ENCODE measurements at regions not wholly inside any gene's neighbourhood (a gene's known extent, or its start where the extent isn't known, plus 50 kb on each side); places are given as distances from the start of the nearest gene placed in this dataset.

DNA sequence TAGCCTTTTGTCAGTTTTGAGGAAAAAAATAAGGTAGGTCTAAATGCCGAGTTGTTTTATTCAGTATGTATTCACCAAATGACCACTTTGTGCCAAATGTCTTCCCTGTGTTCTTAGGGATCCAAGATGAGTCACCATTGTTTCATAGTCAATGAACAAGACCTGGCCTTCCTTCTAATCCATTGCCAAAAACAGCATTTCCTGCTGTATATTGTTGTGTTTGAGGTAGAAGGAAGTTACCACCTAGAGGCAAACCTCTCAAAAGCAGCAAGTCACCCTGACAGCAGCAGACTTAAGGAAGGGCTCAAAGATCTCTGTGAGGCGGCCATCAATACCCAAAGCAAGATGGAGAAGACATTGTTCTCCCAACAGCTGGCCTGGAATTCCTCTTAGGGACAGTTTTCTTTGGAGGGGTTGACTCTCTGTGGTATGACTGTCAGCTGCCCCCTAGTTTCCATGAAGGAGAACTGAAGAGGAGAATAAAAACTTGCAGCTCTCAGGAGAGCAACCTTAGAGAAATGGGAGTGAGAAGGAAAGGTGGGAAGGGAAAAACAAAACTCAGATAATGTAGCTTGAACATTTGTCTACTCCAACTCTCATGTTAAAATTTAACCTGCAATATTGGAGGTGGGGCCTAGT, 328.3 kb downstream of the LRATD1 start:
- TF ChIP-seq, protein P1, sequence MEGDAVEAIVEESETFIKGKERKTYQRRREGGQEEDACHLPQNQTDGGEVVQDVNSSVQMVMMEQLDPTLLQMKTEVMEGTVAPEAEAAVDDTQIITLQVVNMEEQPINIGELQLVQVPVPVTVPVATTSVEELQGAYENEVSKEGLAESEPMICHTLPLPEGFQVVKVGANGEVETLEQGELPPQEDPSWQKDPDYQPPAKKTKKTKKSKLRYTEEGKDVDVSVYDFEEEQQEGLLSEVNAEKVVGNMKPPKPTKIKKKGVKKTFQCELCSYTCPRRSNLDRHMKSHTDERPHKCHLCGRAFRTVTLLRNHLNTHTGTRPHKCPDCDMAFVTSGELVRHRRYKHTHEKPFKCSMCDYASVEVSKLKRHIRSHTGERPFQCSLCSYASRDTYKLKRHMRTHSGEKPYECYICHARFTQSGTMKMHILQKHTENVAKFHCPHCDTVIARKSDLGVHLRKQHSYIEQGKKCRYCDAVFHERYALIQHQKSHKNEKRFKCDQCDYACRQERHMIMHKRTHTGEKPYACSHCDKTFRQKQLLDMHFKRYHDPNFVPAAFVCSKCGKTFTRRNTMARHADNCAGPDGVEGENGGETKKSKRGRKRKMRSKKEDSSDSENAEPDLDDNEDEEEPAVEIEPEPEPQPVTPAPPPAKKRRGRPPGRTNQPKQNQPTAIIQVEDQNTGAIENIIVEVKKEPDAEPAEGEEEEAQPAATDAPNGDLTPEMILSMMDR (conservative IDR thresholded peaks at IDR 0.05 in 1 of 2, IDR thresholded peaks at IDR 0.05 in 1 of 2; ENCODE audit: low read depth in 1 of 2, low read length in 2 of 2): no peak
- no peak for TF ChIP-seq EZH2 (IDR thresholded peaks at IDR 0.05; ENCODE audit: low read length, missing control alignments)
